HEK293 (cell line): ENCODE measurements at regions not wholly inside any gene's neighbourhood (a gene's known extent, or its start where the extent isn't known, plus 50 kb on each side); places are given as distances from the start of the nearest gene placed in this dataset.

Experiments used
- BCL11B ChIP-seq: fragments of 450-650 bp; formaldehyde crosslinking; IDR thresholded peaks from 2 replicates; pipeline ENCODE4 v1.5.1; 2016; ENCODE audit warnings: low read depth, missing biosample characterization, missing genetic modification characterization
- PRDM1 ChIP-seq: fragments of 450-650 bp; formaldehyde crosslinking; IDR thresholded peaks from 2 replicates; pipeline ENCODE4; 2016; ENCODE audit warnings: missing biosample characterization, missing genetic modification characterization
- PRDM4 ChIP-seq: fragments of 450-650 bp; formaldehyde crosslinking; IDR thresholded peaks from 2 replicates; pipeline ENCODE4 v1.5.1; 2017; ENCODE audit warnings: missing biosample characterization, missing genetic modification characterization
- SCRT2 ChIP-seq: fragments of 450-650 bp; formaldehyde crosslinking; IDR thresholded peaks from 2 replicates; pipeline ENCODE4 v1.5.1; 2016; ENCODE audit warnings: missing biosample characterization, missing genetic modification characterization
- YY1 ChIP-seq: fragments of 450-650 bp; formaldehyde crosslinking; IDR thresholded peaks from 2 replicates; pipeline ENCODE4 v1.5.1; 2018; ENCODE audit warnings: missing biosample characterization, missing genetic modification characterization
- ZNF2 ChIP-seq: fragments of 450-650 bp; formaldehyde crosslinking; IDR thresholded peaks from 2 replicates; pipeline ENCODE4 v1.5.1; 2016; ENCODE audit warnings: missing biosample characterization, missing genetic modification characterization
- ZNF211 ChIP-seq: fragments of 450-650 bp; formaldehyde crosslinking; IDR thresholded peaks from 2 replicates; pipeline ENCODE4 v1.5.1; 2016; ENCODE audit warnings: low read depth, missing biosample characterization, missing genetic modification characterization
- ZNF24 ChIP-seq: fragments of 450-650 bp; formaldehyde crosslinking; IDR thresholded peaks from 2 replicates; pipeline ENCODE4 v1.5.1; 2016; ENCODE audit warnings: missing biosample characterization, missing genetic modification characterization
- ZNF350 ChIP-seq: fragments of 450-650 bp; formaldehyde crosslinking; IDR thresholded peaks from 2 replicates; pipeline ENCODE4 v1.5.0; 2017; ENCODE audit warnings: missing biosample characterization, mild to moderate bottlenecking, missing genetic modification characterization
- ZSCAN30 ChIP-seq: fragments of 450-650 bp; IDR thresholded peaks from 2 replicates; pipeline ENCODE4 v1.5.1; 2018; ENCODE audit warnings: missing biosample characterization, mild to moderate bottlenecking, missing genetic modification characterization, moderate library complexity
- TF ChIP-seq, protein P1 (sequence below): fragments of 450-650 bp; formaldehyde crosslinking; IDR thresholded peaks from 2 replicates; pipeline ENCODE4 v1.5.1; 2016; ENCODE audit warnings: missing biosample characterization, missing genetic modification characterization
- TF ChIP-seq, protein P2 (sequence below): fragments of 450-650 bp; formaldehyde crosslinking; IDR thresholded peaks from 2 replicates; pipeline ENCODE4 v1.5.1; 2016; ENCODE audit warnings: missing biosample characterization, missing genetic modification characterization
- TF ChIP-seq, protein P3 (sequence below): fragments of 450-650 bp; formaldehyde crosslinking; IDR thresholded peaks from 2 replicates; pipeline ENCODE4 v1.5.1; 2016; ENCODE audit warnings: missing biosample characterization, missing genetic modification characterization
- TF ChIP-seq, protein P4 (sequence below): fragments of 450-650 bp; formaldehyde crosslinking; IDR thresholded peaks from 2 replicates; pipeline ENCODE4 v1.5.1; 2016; ENCODE audit warnings: missing biosample characterization, missing genetic modification characterization, borderline replicate concordance

- TF ChIP-seq, protein P1, sequence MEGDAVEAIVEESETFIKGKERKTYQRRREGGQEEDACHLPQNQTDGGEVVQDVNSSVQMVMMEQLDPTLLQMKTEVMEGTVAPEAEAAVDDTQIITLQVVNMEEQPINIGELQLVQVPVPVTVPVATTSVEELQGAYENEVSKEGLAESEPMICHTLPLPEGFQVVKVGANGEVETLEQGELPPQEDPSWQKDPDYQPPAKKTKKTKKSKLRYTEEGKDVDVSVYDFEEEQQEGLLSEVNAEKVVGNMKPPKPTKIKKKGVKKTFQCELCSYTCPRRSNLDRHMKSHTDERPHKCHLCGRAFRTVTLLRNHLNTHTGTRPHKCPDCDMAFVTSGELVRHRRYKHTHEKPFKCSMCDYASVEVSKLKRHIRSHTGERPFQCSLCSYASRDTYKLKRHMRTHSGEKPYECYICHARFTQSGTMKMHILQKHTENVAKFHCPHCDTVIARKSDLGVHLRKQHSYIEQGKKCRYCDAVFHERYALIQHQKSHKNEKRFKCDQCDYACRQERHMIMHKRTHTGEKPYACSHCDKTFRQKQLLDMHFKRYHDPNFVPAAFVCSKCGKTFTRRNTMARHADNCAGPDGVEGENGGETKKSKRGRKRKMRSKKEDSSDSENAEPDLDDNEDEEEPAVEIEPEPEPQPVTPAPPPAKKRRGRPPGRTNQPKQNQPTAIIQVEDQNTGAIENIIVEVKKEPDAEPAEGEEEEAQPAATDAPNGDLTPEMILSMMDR (tag by site-specific recombination), result no peak
- TF ChIP-seq SCRT2 (tag by site-specific recombination) (no peak), PRDM1 (tag by site-specific recombination) (no peak), PRDM4 (tag by site-specific recombination) (no peak), ZSCAN30 (no peak), YY1 (no peak), ZNF24 (tag by site-specific recombination) (no peak), ZNF211 (no peak), ZNF2 (no peak), BCL11B (tag by site-specific recombination) (no peak), ZNF350 (tag by site-specific recombination) (no peak)
- TF ChIP-seq, protein P2, sequence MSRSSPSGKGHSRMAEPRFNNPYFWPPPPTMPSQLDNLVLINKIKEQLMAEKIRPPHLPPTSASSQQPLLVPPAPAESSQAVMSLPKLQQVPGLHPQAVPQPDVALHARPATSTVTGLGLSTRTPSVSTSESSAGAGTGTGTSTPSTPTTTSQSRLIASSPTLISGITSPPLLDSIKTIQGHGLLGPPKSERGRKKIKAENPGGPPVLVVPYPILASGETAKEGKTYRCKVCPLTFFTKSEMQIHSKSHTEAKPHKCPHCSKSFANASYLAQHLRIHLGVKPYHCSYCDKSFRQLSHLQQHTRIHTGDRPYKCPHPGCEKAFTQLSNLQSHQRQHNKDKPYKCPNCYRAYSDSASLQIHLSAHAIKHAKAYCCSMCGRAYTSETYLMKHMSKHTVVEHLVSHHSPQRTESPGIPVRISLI (tag by site-specific recombination), result no peak
- TF ChIP-seq, protein P3, sequence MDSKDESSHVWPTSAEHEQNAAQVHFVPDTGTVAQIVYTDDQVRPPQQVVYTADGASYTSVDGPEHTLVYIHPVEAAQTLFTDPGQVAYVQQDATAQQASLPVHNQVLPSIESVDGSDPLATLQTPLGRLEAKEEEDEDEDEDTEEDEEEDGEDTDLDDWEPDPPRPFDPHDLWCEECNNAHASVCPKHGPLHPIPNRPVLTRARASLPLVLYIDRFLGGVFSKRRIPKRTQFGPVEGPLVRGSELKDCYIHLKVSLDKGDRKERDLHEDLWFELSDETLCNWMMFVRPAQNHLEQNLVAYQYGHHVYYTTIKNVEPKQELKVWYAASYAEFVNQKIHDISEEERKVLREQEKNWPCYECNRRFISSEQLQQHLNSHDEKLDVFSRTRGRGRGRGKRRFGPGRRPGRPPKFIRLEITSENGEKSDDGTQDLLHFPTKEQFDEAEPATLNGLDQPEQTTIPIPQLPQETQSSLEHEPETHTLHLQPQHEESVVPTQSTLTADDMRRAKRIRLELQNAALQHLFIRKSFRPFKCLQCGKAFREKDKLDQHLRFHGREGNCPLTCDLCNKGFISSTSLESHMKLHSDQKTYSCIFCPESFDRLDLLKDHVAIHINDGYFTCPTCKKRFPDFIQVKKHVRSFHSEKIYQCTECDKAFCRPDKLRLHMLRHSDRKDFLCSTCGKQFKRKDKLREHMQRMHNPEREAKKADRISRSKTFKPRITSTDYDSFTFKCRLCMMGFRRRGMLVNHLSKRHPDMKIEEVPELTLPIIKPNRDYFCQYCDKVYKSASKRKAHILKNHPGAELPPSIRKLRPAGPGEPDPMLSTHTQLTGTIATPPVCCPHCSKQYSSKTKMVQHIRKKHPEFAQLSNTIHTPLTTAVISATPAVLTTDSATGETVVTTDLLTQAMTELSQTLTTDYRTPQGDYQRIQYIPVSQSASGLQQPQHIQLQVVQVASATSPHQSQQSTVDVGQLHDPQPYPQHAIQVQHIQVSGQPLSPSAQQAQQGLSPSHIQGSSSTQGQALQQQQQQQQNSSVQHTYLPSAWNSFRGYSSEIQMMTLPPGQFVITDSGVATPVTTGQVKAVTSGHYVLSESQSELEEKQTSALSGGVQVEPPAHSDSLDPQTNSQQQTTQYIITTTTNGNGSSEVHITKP (tag by site-specific recombination), result no peak
- TF ChIP-seq, protein P4, sequence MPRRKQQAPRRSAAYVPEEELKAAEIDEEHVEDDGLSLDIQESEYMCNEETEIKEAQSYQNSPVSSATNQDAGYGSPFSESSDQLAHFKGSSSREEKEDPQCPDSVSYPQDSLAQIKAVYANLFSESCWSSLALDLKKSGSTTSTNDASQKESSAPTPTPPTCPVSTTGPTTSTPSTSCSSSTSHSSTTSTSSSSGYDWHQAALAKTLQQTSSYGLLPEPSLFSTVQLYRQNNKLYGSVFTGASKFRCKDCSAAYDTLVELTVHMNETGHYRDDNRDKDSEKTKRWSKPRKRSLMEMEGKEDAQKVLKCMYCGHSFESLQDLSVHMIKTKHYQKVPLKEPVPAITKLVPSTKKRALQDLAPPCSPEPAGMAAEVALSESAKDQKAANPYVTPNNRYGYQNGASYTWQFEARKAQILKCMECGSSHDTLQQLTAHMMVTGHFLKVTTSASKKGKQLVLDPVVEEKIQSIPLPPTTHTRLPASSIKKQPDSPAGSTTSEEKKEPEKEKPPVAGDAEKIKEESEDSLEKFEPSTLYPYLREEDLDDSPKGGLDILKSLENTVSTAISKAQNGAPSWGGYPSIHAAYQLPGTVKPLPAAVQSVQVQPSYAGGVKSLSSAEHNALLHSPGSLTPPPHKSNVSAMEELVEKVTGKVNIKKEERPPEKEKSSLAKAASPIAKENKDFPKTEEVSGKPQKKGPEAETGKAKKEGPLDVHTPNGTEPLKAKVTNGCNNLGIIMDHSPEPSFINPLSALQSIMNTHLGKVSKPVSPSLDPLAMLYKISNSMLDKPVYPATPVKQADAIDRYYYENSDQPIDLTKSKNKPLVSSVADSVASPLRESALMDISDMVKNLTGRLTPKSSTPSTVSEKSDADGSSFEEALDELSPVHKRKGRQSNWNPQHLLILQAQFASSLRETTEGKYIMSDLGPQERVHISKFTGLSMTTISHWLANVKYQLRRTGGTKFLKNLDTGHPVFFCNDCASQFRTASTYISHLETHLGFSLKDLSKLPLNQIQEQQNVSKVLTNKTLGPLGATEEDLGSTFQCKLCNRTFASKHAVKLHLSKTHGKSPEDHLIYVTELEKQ (tag by site-specific recombination), result no peak
Observed at GRCh38 chr1:116463730-116464129, 90.7 kb downstream of the ATP1A1 start.
